ENCODE measurements at regions not wholly inside any gene's neighbourhood (a gene's known extent, or its start where the extent isn't known, plus 50 kb on each side); places are given as distances from the start of the nearest gene placed in this dataset.

GRCh38 chr5:103345461-103345860 lies 86.9 kb downstream of the MACIR start:
- DNase-seq (ENCODE audit: low spot score): no peak

- no peak for DNase-seq (ENCODE audit: low spot score)
These were observed 82.3 kb downstream of the MACIR start for GRCh38 chr5:103340717-103341388.

- no peak for DNase-seq (ENCODE audit: low spot score)
These were observed 81.6 kb downstream of the MACIR start for GRCh38 chr5:103340132-103340531.

- DNase-seq (ENCODE audit: low spot score): no peak
These were observed 78.4 kb downstream of the MACIR start for GRCh38 chr5:103336941-103337340.

GRCh38 chr5:103333376-103333775 lies 74.8 kb downstream of the MACIR start:
- DNase-seq (ENCODE audit: low spot score): no peak

GRCh38 chr5:103330875-103331274 lies 72.3 kb downstream of the MACIR start:
- DNase-seq (ENCODE audit: low spot score): no peak

Data from CD4-positive, alpha-beta T cell treated with Interleukin-2 at 100 ng/mL for 4 hours (primary cell).